ENCODE measurements at regions not wholly inside any gene's neighbourhood (a gene's known extent, or its start where the extent isn't known, plus 50 kb on each side); places are given as distances from the start of the nearest gene placed in this dataset.

- ChIA-PET POLR2A (interaction anchor here (0.7 to 1.0 kb wide), 2 partner anchors 51 to 69 kb away, joined by 3 read pairs; no protein-coding TSS in a partner anchor), CTCF (no interaction called here)
- no peak overlapping the region for H3K27ac Mint-ChIP-seq
- no peaks in the 10 kb centered on the region for H3K36me3 Mint-ChIP-seq (ENCODE audit: low read depth)
- DNase-seq = no peak
- no peaks in the 10 kb centered on the region for H3K27me3 Mint-ChIP-seq (ENCODE audit: low read depth)
- no peak for ATAC-seq
- no peaks in the 10 kb centered on the region for H3K9me3 Mint-ChIP-seq (ENCODE audit: insufficient read depth)
- no peak overlapping the region for H3K4me3 Mint-ChIP-seq
- no peaks in the 10 kb centered on the region for H3K4me1 Mint-ChIP-seq (ENCODE audit: low read depth)
These were observed 242.6 kb upstream of the CIBAR2 start for GRCh38 chr16:85354686-85355514.

- ChIA-PET CTCF (no interaction called here), POLR2A (interaction anchor here (1.0 kb wide), 1 partner anchor 52 kb away, joined by 3 read pairs; no protein-coding TSS in a partner anchor)
- no peaks in the 10 kb centered on the region for H3K4me1 Mint-ChIP-seq (ENCODE audit: low read depth)
These were observed 243.2 kb upstream of the CIBAR2 start for GRCh38 chr16:85355515-85355837.

GRCh38 chr16:85356157-85356556 is 243.9 kb upstream of the CIBAR2 start:
- Mint-ChIP-seq H3K27ac (no peak overlapping the region), H3K27me3 (ENCODE audit: low read depth) (peaks cover 7% of the 10 kb centered on the region), H3K4me3 (no peak overlapping the region), H3K4me1 (ENCODE audit: low read depth) (no peaks in the 10 kb centered on the region), H3K36me3 (ENCODE audit: low read depth) (no peaks in the 10 kb centered on the region), H3K9me3 (ENCODE audit: insufficient read depth) (no peaks in the 10 kb centered on the region)
- ATAC-seq (no peak), DNase-seq (no peak)
- ChIA-PET POLR2A (no interaction called here), CTCF (no interaction called here)

More at GRCh38 chr16:85355515-85355837, 243.2 kb upstream of the CIBAR2 start:
- no peak overlapping the region for H3K27ac Mint-ChIP-seq
- no peaks in the 10 kb centered on the region for H3K36me3 Mint-ChIP-seq (ENCODE audit: low read depth)
- no peaks in the 10 kb centered on the region for H3K9me3 Mint-ChIP-seq (ENCODE audit: insufficient read depth)
- no peak overlapping the region for H3K4me3 Mint-ChIP-seq
- no peak for DNase-seq
- ATAC-seq = no peak
- no peaks in the 10 kb centered on the region for H3K27me3 Mint-ChIP-seq (ENCODE audit: low read depth)

DNA sequence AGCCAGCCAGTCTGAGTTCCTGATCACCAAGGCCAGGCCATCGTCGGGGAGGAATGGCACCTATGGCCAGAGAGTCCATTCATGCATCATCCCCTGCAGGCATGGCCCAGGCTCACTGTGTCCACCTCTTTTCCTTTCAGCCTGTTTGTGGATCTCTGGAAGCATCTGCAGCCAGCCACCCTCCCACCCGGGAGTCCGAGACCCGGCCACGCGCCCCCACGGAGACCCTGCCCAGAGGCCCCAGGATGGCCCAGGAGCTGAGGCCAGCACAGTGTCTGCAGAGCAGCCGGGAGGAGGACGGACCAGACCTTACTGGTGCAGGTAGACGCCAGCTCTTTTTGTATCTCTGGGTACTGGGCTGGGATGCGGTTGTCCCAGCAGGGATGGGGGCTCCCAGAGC is 245.1 kb upstream of the CIBAR2 start:
- ChIA-PET CTCF (no interaction called here), POLR2A (no interaction called here)
- no peaks in the 10 kb centered on the region for H3K9me3 Mint-ChIP-seq (ENCODE audit: insufficient read depth)
- DNase-seq (no peak), ATAC-seq (no peak)
- no peaks in the 10 kb centered on the region for H3K36me3 Mint-ChIP-seq (ENCODE audit: low read depth)
- H3K4me3 Mint-ChIP-seq = no peak overlapping the region
- peaks cover 8% of the 10 kb centered on the region for H3K27me3 Mint-ChIP-seq (ENCODE audit: low read depth)
- H3K4me1 Mint-ChIP-seq (ENCODE audit: low read depth) = no peaks in the 10 kb centered on the region
- H3K27ac Mint-ChIP-seq = no peak overlapping the region

DNA sequence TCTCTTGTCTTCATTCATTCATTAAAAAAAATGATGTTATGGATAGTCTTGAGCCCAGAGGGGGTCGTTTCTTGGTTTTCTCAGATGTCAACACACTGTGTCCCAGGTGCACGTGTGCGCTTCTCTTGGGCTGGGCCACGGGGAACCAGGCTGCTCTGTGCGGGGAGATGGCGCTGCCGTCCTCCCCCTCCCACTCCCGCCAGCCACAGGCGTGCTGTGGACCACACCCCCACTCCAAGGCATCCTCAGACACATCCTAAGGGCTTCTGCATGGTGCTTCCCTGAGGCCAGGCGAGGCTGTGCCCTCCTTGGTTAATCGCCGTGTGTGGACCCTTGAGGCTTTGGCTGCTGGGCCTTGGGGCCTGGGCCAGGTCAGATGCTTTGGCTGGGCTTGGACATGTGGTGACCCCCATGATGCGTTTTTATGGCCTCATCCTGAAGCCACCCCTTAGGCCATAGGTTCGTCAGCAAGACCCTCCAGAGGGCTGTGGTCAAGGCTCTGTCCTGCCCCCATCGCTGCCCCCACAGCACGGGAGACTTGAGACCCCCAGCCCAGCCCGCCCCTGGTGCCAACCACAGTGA is 245.7 kb upstream of the CIBAR2 start:
- no peak overlapping the region for H3K4me3 Mint-ChIP-seq
- no peaks in the 10 kb centered on the region for H3K4me1 Mint-ChIP-seq (ENCODE audit: low read depth)
- H3K9me3 Mint-ChIP-seq (ENCODE audit: insufficient read depth) = no peaks in the 10 kb centered on the region
- H3K27ac Mint-ChIP-seq = no peak overlapping the region
- ChIA-PET POLR2A (no interaction called here), CTCF (no interaction called here)
- H3K36me3 Mint-ChIP-seq (ENCODE audit: low read depth) = no peaks in the 10 kb centered on the region
- no peak for DNase-seq
- ATAC-seq = no peak
- peaks cover 8% of the 10 kb centered on the region for H3K27me3 Mint-ChIP-seq (ENCODE audit: low read depth)

GRCh38 chr16:85358704-85359146 is 246.5 kb upstream of the CIBAR2 start:
- no peak overlapping the region for H3K27ac Mint-ChIP-seq
- ChIA-PET POLR2A (no interaction called here), CTCF (no interaction called here)
- peaks cover 8% of the 10 kb centered on the region for H3K27me3 Mint-ChIP-seq (ENCODE audit: low read depth)
- no peak for ATAC-seq
- H3K9me3 Mint-ChIP-seq (ENCODE audit: insufficient read depth) = no peaks in the 10 kb centered on the region
- DNase-seq = no peak
- H3K4me1 Mint-ChIP-seq (ENCODE audit: low read depth) = no peaks in the 10 kb centered on the region
- H3K36me3 Mint-ChIP-seq (ENCODE audit: low read depth) = no peaks in the 10 kb centered on the region
- H3K4me3 Mint-ChIP-seq = no peak overlapping the region

- Mint-ChIP-seq H3K9me3 (ENCODE audit: insufficient read depth) (no peaks in the 10 kb centered on the region), H3K4me3 (no peak overlapping the region), H3K4me1 (ENCODE audit: low read depth) (no peaks in the 10 kb centered on the region), H3K27me3 (ENCODE audit: low read depth) (peaks cover 8% of the 10 kb centered on the region), H3K36me3 (ENCODE audit: low read depth) (no peaks in the 10 kb centered on the region), H3K27ac (no peak overlapping the region)
- ChIA-PET CTCF (no interaction called here), POLR2A (no interaction called here)
- DNase-seq (no peak), ATAC-seq (no peak)
These were observed 247.0 kb upstream of the CIBAR2 start for GRCh38 chr16:85359147-85359822.

- no peak for ATAC-seq
- H3K36me3 Mint-ChIP-seq (ENCODE audit: low read depth) = no peaks in the 10 kb centered on the region
- no peaks in the 10 kb centered on the region for H3K4me1 Mint-ChIP-seq (ENCODE audit: low read depth)
- CTCF ChIA-PET = no interaction called here
- peaks cover 8% of the 10 kb centered on the region for H3K27me3 Mint-ChIP-seq (ENCODE audit: low read depth)
- H3K27ac Mint-ChIP-seq = no peak overlapping the region
- H3K9me3 Mint-ChIP-seq (ENCODE audit: insufficient read depth) = no peaks in the 10 kb centered on the region
- no peak overlapping the region for H3K4me3 Mint-ChIP-seq
- POLR2A ChIA-PET = no interaction called here
- DNase-seq = no peak
These were observed 248.3 kb upstream of the CIBAR2 start for GRCh38 chr16:85360323-85361277.

DNA sequence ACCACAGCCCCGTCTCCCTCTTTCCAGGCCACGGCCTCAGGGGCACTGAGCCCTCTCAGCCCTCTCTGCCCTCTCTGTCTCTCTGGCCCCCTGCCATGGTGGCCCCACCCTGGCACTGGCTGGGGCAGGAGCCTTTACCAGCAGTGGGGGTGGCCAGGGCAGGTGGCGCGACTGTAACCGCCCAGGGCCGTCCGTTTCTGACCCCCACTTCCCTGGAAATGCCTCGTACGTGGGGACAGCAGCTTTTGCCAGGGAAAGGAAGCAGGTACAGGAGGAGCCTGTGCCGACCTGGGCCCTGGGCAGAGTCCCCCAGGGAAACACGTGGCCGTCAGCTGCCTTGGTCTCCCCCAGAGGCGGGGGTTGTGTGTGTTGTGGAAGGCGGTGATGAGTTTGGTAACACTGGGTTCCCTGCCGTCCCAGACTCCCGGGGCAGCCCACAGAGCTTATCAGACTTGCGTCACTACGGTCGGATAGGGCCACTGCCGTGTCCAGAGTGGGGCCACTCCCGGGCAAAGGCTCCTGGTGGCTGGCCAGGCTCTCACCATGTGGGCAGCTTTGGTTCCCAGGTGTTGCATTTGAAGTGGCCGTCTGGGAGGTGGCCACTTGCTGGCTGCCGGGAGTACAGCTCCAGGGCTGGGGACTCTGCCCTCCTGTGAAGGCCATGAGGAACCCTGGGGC is 249.3 kb upstream of the CIBAR2 start:
- Mint-ChIP-seq H3K4me1 (ENCODE audit: low read depth) (no peaks in the 10 kb centered on the region), H3K4me3 (no peak overlapping the region), H3K27ac (no peak overlapping the region), H3K36me3 (ENCODE audit: low read depth) (no peaks in the 10 kb centered on the region), H3K27me3 (ENCODE audit: low read depth) (peaks cover 8% of the 10 kb centered on the region), H3K9me3 (ENCODE audit: insufficient read depth) (no peaks in the 10 kb centered on the region)
- POLR2A ChIA-PET = no interaction called here
- DNase-seq = no peak
- no peak for ATAC-seq
- CTCF ChIA-PET = no interaction called here

DNA sequence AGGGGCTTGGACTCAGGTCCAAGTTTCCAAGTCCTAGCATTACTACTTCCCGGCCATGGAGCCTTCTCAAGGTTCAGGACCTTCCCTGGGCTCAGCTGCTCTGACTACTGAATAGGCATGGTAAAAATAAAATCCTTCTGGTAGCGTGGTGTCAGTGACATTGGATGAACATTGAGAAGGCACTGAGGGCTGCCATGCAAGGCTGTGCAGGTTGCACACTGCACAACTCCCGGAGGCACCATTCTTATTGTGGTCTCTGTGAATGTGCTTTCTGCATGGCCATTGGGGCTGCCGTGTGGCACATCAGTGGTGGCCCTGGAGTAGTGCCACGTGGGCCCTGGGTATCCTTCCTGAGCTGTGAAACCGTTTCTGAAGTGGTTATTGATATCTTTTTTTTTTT is 250.2 kb upstream of the CIBAR2 start:
- DNase-seq (no peak), ATAC-seq (no peak)
- CTCF ChIA-PET = no interaction called here
- Mint-ChIP-seq H3K36me3 (ENCODE audit: low read depth) (no peaks in the 10 kb centered on the region), H3K9me3 (ENCODE audit: insufficient read depth) (no peaks in the 10 kb centered on the region), H3K4me3 (no peak overlapping the region), H3K27ac (no peak overlapping the region), H3K4me1 (ENCODE audit: low read depth) (no peaks in the 10 kb centered on the region), H3K27me3 (ENCODE audit: low read depth) (peaks cover 8% of the 10 kb centered on the region)
- POLR2A ChIA-PET = no interaction called here

- ChIA-PET CTCF (no interaction called here), POLR2A (no interaction called here)
- no peak for ATAC-seq
- DNase-seq = no peak
- H3K9me3 Mint-ChIP-seq (ENCODE audit: insufficient read depth) = no peaks in the 10 kb centered on the region
- peaks cover 8% of the 10 kb centered on the region for H3K27me3 Mint-ChIP-seq (ENCODE audit: low read depth)
- no peak overlapping the region for H3K27ac Mint-ChIP-seq
- H3K36me3 Mint-ChIP-seq (ENCODE audit: low read depth) = no peaks in the 10 kb centered on the region
- H3K4me1 Mint-ChIP-seq (ENCODE audit: low read depth) = no peaks in the 10 kb centered on the region
- H3K4me3 Mint-ChIP-seq = no peak overlapping the region
These were observed 249.7 kb upstream of the GSE1 start for GRCh38 chr16:85363427-85363826.
